Fibroblast of lung (primary cell): ENCODE measurements at regions not wholly inside any gene's neighbourhood (a gene's known extent, or its start where the extent isn't known, plus 50 kb on each side); places are given as distances from the start of the nearest gene placed in this dataset.

Experiments used
- CTCF ChIP-seq, 2 donors: IDR thresholded peaks in 1 of 2; conservative IDR thresholded peaks in 1 of 2; 1 replicate in 1 of 2; 2 replicates in 1 of 2; pipeline ENCODE4 v1.5.1; 2011 to 2012; ENCODE audit warnings: low read length in 2 of 2, control low read depth in 1 of 2, inconsistent platforms in 1 of 2, low read depth in 1 of 2, mild to moderate bottlenecking in 1 of 2
- EZH2 ChIP-seq: IDR thresholded peaks from 2 replicates; pipeline ENCODE4 v1.5.1; 2012; ENCODE audit warnings: low read length, control low read depth, mild to moderate bottlenecking; ENCODE audit errors: missing control alignments

GRCh38 chr6:76381612-76382011, 309.1 kb upstream of the IMPG1 start:
- TF ChIP-seq CTCF (conservative IDR thresholded peaks at IDR 0.05 in 1 of 2, IDR thresholded peaks at IDR 0.05 in 1 of 2; ENCODE audit: low read depth in 1 of 2, low read length in 2 of 2) = no peak
- no peak for TF ChIP-seq EZH2
